Peyer's patch (tissue), 4 donors: ENCODE measurements at regions not wholly inside any gene's neighbourhood (a gene's known extent, or its start where the extent isn't known, plus 50 kb on each side); places are given as distances from the start of the nearest gene placed in this dataset.

ENCODE experiments used
- DNase-seq, 3 donors: peaks; one replicate each; pipeline ENCODE4 v3.0.0-alpha.2; 2017 to 2019
- H3K27ac ChIP-seq, 4 donors: fragments of 200-600 bp; sonication (generic); one replicate each; pipeline ENCODE4 v1.5.1; 2016 to 2019
- H3K27me3 ChIP-seq, 2 donors: fragments of 200-600 bp; sonication (generic); one replicate each; pipeline ENCODE4 v1.5.1; 2019
- H3K36me3 ChIP-seq, 3 donors: fragments of 200-600 bp; sonication (generic); one replicate each; pipeline ENCODE4 v1.5.1; 2016 to 2019
- H3K4me1 ChIP-seq, 4 donors: fragments of 200-600 bp; sonication (generic); one replicate each; pipeline ENCODE4 v1.5.1; 2016 to 2019
- H3K4me3 ChIP-seq, 4 donors: fragments of 200-600 bp; sonication (generic); 1 replicate in 3 of 4; 2 replicates in 1 of 4; pipeline ENCODE4 v1.5.1; 2016 to 2019; ENCODE audit warnings: mild to moderate bottlenecking in 1 of 4
- H3K9me3 ChIP-seq, 4 donors: fragments of 200-600 bp; sonication (generic); one replicate each; pipeline ENCODE4 v1.5.1; 2016 to 2019; ENCODE audit warnings: mild to moderate bottlenecking in 1 of 4
- CTCF ChIP-seq, 6 experiments: fragments of 450-650 bp in 4 of 6; fragments of 200-600 bp in 2 of 6; sonication (generic) in 1 of 6; IDR thresholded peaks; one replicate each; pipeline ENCODE4 v1.5.1; 2017 to 2019; ENCODE audit warnings: antibody characterized with exemption in 6 of 6, mild to moderate bottlenecking in 3 of 6, moderate library complexity in 1 of 6
- POLR2A ChIP-seq, 2 donors: fragments of 450-650 bp; IDR thresholded peaks; one replicate each; pipeline ENCODE4 v1.5.1; 2017; ENCODE audit warnings: antibody characterized with exemption in 2 of 2, mild to moderate bottlenecking in 2 of 2, moderate library complexity in 2 of 2

GRCh38 chr4:138671606-138672084, 343.9 kb upstream of the NOCT start:
- no peak for TF ChIP-seq CTCF (IDR thresholded peaks at IDR 0.05)
- TF ChIP-seq POLR2A (IDR thresholded peaks at IDR 0.05) = no peak
- H3K4me3 ChIP-seq = no peak overlapping the region

GRCh38 chr4:138671106-138671505, 344.5 kb upstream of the NOCT start:
- no peaks in the 10 kb centered on the region for H3K4me1 ChIP-seq
- no peaks in the 10 kb centered on the region for H3K36me3 ChIP-seq
- H3K27me3 ChIP-seq = no peaks in the 10 kb centered on the region
- no peaks in the 10 kb centered on the region for H3K9me3 ChIP-seq
- TF ChIP-seq POLR2A (IDR thresholded peaks at IDR 0.05) = no peak
- no peak for TF ChIP-seq CTCF (IDR thresholded peaks at IDR 0.05)
- DNase-seq = no peak
- no peak overlapping the region for H3K27ac ChIP-seq
- H3K4me3 ChIP-seq = no peak overlapping the region

More at GRCh38 chr4:138671606-138672084, 343.9 kb upstream of the NOCT start:
- Histone ChIP-seq H3K36me3 (no peaks in the 10 kb centered on the region), H3K9me3 (no peaks in the 10 kb centered on the region), H3K27me3 (no peaks in the 10 kb centered on the region), H3K27ac (no peak overlapping the region), H3K4me1 (no peaks in the 10 kb centered on the region)
- no peak for DNase-seq

GRCh38 chr4:138670681-138671080, 344.9 kb upstream of the NOCT start:
- Histone ChIP-seq H3K27ac (no peak overlapping the region), H3K27me3 (no peaks in the 10 kb centered on the region), H3K36me3 (no peaks in the 10 kb centered on the region), H3K4me3 (no peak overlapping the region), H3K4me1 (no peaks in the 10 kb centered on the region), H3K9me3 (no peaks in the 10 kb centered on the region)
- TF ChIP-seq POLR2A (IDR thresholded peaks at IDR 0.05) (no peak), CTCF (IDR thresholded peaks at IDR 0.05) (no peak)
- DNase-seq = no peak

GRCh38 chr4:138669479-138670315, 345.9 kb upstream of the NOCT start:
- Histone ChIP-seq H3K36me3 (no peaks in the 10 kb centered on the region), H3K27ac (no peak overlapping the region), H3K4me3 (no peak overlapping the region), H3K4me1 (no peaks in the 10 kb centered on the region), H3K27me3 (no peaks in the 10 kb centered on the region), H3K9me3 (no peaks in the 10 kb centered on the region)
- DNase-seq = no peak
- TF ChIP-seq CTCF (IDR thresholded peaks at IDR 0.05) = no peak
- TF ChIP-seq POLR2A (IDR thresholded peaks at IDR 0.05) = no peak

DNA sequence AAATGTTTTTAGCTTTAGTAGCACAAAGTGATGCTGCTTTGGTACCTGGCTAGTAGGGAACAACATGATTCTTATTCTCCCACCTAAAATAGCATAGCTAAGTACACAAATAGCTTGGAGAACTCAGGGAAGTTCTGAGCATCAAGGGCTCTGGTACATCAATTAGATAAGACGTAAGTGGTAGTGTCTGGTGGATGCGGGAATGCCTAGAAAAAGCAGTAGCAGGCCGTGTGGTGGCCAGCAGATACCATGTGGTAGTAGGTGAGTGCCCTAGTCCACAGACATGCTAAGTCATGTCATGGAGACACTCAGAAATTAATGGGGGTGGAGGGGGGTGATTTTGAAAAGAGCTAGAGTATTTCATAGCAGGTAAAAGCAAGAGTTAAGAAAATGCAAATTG, 347.3 kb upstream of the NOCT start:
- no peak for TF ChIP-seq POLR2A (IDR thresholded peaks at IDR 0.05)
- no peak for TF ChIP-seq CTCF (IDR thresholded peaks at IDR 0.05)
- no peak overlapping the region for H3K27ac ChIP-seq
- no peak for DNase-seq

More for the DNA sequence above, 347.3 kb upstream of the NOCT start:
- no peaks in the 10 kb centered on the region for H3K27me3 ChIP-seq
- no peak overlapping the region for H3K4me3 ChIP-seq
- no peaks in the 10 kb centered on the region for H3K36me3 ChIP-seq
- no peaks in the 10 kb centered on the region for H3K4me1 ChIP-seq
- H3K9me3 ChIP-seq = no peaks in the 10 kb centered on the region
